ENCODE measurements at regions not wholly inside any gene's neighbourhood (a gene's known extent, or its start where the extent isn't known, plus 50 kb on each side); places are given as distances from the start of the nearest gene placed in this dataset.

DNA sequence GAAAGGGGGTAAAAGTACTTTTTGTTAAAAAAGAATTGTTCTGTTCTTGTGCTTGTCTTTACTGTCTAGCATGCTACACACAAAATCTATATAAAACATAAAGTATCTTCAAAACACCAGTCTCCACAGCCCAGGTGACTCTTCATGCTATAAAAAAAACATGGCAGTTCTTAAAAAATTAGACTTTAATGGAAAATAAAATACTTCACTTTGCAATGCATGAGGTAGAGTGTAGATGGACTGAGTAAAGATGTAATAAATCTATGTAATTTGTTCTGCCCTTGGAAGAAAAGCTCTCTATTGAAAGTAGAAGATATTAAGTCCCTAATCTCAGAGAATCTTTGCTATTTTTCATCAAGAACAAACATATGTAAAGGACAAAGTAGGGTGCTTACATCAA, 425.4 kb downstream of the NOVA1 start:
- no peak for TF ChIP-seq POLR2A (IDR thresholded peaks at IDR 0.05; ENCODE audit: low read length)
- no peak for TF ChIP-seq GATA1 (IDR thresholded peaks at IDR 0.05; ENCODE audit: low read depth, low read length)
- DNase-seq, result no peak

DNA sequence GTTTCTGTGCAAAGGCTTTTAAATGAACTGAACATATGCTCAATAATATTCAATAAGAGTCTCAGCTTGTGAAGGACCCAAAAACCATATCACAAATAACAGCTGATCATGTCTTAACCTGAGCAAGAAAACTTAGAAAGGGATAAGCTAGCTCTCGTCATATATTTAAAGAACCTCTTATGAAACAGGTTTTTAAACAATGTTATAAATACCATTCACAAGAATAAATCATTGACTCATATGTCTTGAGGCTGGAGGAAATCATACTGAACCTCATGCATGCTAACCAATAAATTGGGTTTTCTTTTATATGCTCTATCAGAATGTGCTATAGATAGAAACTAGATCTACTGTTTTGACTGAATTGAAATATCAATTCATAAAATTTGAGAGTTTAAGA, 426.9 kb downstream of the NOVA1 start:
- TF ChIP-seq POLR2A (IDR thresholded peaks at IDR 0.05; ENCODE audit: low read length) (no peak), GATA1 (IDR thresholded peaks at IDR 0.05; ENCODE audit: low read depth, low read length) (no peak)
- DNase-seq, result no peak

DNA sequence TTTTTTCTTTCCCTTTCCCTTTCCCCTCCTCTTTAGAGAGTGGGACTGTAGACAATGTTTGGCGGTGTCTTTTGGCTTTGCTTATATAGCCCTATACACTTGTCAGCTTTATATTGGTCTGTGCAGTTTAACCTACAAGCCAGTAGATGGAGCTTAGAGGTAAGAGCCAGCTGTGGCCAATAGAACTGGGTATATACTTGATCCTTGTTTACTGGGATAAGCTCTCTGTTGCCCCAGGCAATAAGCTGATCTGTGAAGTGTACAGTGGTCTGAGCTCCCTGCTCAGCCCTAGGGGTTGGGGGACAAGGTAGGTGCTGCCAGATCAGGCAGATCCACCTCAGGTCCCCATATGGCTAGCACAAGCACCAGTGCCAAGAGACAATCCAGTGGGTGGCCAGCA, 434.1 kb downstream of the NOVA1 start:
- TF ChIP-seq GATA1 (IDR thresholded peaks at IDR 0.05; ENCODE audit: low read depth, low read length), result no peak
- TF ChIP-seq POLR2A (IDR thresholded peaks at IDR 0.05; ENCODE audit: low read length), result no peak

GRCh38 chr14:26157517-26157916, 440.3 kb downstream of the NOVA1 start:
- DNase-seq, result no peak
- no peak for TF ChIP-seq GATA1 (IDR thresholded peaks at IDR 0.05; ENCODE audit: low read depth, low read length)
- TF ChIP-seq POLR2A (IDR thresholded peaks at IDR 0.05; ENCODE audit: low read length), result no peak

More for the DNA sequence above, 434.1 kb downstream of the NOVA1 start:
- DNase-seq, result peak; percentile 0 to 1

- no peak for DNase-seq
- TF ChIP-seq POLR2A (IDR thresholded peaks at IDR 0.05; ENCODE audit: low read length), result no peak
These were observed 454.8 kb downstream of the NOVA1 start for GRCh38 chr14:26143057-26143456.

DNA sequence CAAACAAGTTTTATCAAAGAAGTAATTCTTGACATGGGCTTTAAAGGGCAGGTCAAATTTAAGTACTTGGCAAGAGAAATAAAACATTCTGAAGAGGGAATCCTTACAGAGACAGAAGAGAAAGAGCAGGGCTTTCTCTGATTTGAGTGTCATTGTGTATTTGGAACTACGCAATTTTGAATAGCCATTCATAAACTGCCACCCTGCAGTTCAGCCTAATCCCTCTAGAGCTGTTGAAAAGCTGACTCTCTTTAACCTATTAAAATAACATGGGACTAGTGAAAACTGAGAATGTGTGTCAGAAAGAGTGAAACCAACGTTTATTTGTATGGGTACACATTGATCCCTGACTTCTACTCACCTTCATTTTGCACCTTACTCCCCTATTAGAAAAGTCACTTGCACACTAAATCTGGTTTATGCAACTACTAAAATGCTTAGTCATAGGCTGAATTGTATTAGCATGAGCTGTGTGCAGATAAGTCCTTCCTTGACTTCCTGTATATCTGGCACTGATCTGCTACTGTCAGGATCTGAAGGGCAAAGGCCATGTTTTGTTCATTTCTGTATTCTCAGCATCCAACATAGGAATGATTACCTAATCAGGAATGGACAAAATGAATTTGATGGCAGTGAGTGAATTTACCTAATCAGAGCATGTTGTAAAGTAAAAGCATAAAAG, 458.9 kb downstream of the NOVA1 start:
- no peak for DNase-seq
- TF ChIP-seq GATA1 (IDR thresholded peaks at IDR 0.05; ENCODE audit: low read depth, low read length), result no peak
- no peak for TF ChIP-seq POLR2A (IDR thresholded peaks at IDR 0.05; ENCODE audit: low read length)

DNA sequence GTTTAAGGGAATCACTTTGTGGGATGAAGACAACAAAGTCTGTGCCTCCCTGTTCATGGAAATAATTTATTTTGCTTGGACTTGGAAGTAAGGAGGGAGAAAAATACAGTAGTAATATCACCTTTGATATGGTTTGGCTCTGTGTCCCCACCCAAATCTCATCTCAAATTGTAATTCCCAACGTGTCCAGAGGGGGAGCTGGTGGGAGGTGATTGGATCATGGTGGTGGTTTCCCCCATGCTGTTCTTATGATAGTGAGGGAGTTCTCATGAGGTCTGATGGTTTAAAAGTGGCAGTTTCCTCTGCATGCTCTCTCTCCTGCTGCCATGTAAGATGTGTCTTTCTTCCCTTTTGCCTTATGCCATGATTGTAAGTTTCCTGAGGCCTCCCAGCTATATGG, 460.7 kb downstream of the NOVA1 start:
- peak in 1 of 2 experiments; percentile 2 for DNase-seq
- TF ChIP-seq GATA1 (IDR thresholded peaks at IDR 0.05; ENCODE audit: low read depth, low read length), result no peak
- no peak for TF ChIP-seq POLR2A (IDR thresholded peaks at IDR 0.05; ENCODE audit: low read length)

DNA sequence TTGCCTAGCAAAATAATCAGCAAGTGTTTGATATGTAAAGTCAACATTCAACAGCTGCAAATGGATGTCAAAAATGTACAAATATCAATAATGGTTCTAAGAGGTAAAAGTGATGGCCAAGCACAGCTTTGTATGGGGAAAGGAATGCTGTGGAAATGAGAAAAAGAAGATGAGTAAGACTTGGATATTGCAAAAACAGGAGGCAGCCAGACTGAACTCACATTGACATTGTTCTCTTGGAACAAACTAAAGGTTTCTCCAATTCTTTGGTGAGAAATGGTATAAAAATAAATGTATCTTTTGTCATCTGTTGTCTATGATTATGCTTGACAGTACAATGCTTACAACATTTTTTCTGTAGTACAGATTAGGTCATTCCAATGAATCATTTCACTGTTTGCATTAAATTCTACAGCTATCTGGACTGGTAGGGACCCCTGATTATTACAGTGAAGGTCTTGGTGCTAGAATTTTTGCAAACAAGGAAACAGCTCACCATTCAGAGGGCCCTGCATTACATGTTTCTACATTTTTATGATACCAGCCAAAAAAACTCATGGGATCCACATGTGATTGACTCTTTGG, 465.7 kb downstream of the NOVA1 start:
- TF ChIP-seq GATA1 (IDR thresholded peaks at IDR 0.05; ENCODE audit: low read depth, low read length), result no peak
- TF ChIP-seq POLR2A (IDR thresholded peaks at IDR 0.05; ENCODE audit: low read length), result no peak

GRCh38 chr14:26130690-26131089, 467.1 kb downstream of the NOVA1 start:
- TF ChIP-seq POLR2A (IDR thresholded peaks at IDR 0.05; ENCODE audit: low read length), result no peak
- no peak for TF ChIP-seq GATA1 (IDR thresholded peaks at IDR 0.05; ENCODE audit: low read depth, low read length)
- no peak for DNase-seq

More for the DNA sequence above, 465.7 kb downstream of the NOVA1 start:
- DNase-seq, result no peak

- TF ChIP-seq POLR2A (IDR thresholded peaks at IDR 0.05; ENCODE audit: low read length) (no peak), GATA1 (IDR thresholded peaks at IDR 0.05; ENCODE audit: low read depth, low read length) (no peak)
- DNase-seq, result no peak
These were observed 468.7 kb downstream of the NOVA1 start for GRCh38 chr14:26128931-26129671.

DNA sequence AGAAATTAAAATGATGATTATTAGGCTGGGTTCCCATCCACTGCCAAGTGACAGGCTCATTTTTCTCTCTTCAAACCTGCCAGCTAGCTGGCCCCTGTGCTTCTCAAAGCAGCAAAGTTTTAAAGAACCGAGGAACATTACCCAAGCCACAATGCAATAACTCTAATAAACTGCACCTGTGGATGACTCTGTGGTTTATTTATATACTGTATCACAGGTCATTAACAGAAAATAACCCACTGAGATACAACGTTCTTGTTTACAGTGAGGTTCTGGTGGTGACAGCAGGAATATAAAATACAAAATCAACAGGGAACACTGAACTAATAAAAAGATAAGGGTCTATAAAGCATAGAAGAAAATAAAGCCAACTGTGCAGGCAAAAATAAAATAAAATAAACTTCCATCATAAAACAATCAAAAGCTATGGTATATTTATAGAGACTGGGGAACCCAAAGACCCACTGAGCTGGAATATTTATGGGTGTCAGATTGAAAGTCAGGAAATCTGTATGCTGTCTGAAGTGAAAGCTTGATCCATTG, 472.9 kb downstream of the NOVA1 start:
- TF ChIP-seq POLR2A (IDR thresholded peaks at IDR 0.05; ENCODE audit: low read length), result no peak
- TF ChIP-seq GATA1 (IDR thresholded peaks at IDR 0.05; ENCODE audit: low read depth, low read length), result no peak
- DNase-seq, result no peak

DNA sequence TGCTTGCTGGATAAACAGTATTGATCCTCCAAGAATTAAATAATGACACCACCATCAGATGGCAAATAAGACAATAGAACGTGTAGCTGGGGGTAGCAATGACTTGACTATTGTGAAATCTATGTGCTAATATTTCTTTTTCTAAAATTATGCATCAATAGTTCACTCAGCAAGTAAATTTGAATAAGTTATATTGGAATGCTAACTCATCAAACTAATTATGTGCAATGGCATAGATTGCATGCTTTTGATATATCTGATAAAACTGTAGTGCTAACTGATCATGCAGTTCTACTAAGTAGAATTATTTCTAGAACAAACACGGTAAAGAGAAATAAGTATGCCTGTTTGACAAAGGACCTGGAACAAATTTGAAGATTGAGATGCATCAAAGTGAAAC, 474.4 kb downstream of the NOVA1 start:
- TF ChIP-seq GATA1 (IDR thresholded peaks at IDR 0.05; ENCODE audit: low read depth, low read length), result no peak
- no peak for TF ChIP-seq POLR2A (IDR thresholded peaks at IDR 0.05; ENCODE audit: low read length)
- no peak for DNase-seq

GRCh38 chr14:26121181-26121580, 476.7 kb downstream of the NOVA1 start:
- DNase-seq, result no peak
- no peak for TF ChIP-seq POLR2A (IDR thresholded peaks at IDR 0.05; ENCODE audit: low read length)

GRCh38 chr14:26113911-26114640, 483.8 kb downstream of the NOVA1 start:
- TF ChIP-seq POLR2A (IDR thresholded peaks at IDR 0.05; ENCODE audit: low read length) (no peak), GATA1 (IDR thresholded peaks at IDR 0.05; ENCODE audit: low read depth, low read length) (no peak)
- no peak for DNase-seq
